GM21825 (cell line): ENCODE measurements at regions not wholly inside any gene's neighbourhood (a gene's known extent, or its start where the extent isn't known, plus 50 kb on each side); places are given as distances from the start of the nearest gene placed in this dataset.
"Not testable (repeated sequence)": the region's sequence is repeated elsewhere in the genome, so short reads cannot be mapped to it uniquely, and the experiment has no call there.

Experiments used
- ATAC-seq: cut with Tn5 transposase; IDR thresholded peaks from one replicate; pipeline ENCODE4 v1.9.1; 2021; ENCODE audit warnings: mild to moderate bottlenecking, moderate library complexity; ENCODE audit not compliant: unreplicated experiment

DNA sequence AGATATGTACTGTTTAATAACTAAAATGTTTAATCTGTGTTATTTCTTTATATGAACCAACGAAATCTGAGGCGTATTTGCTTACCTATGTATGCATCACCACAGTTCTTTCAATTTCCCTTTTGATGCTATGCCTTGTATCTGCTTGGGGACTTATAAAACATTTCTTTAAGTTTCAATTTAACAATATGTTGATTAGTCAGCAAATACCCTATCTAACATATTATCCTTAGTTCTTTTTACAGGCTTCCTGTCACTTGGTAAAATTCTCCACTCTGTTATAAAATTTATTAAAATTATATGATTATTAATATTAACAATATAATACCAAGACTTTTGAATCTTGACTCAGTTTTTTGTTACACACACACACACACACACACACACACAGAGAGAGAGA is 174.3 kb downstream of the CPS1 start:
- ATAC-seq, result no peak

GRCh38 chr2:210746826-210747225 is 190.4 kb downstream of the CPS1 start:
- not testable (repeated sequence) for ATAC-seq

- ATAC-seq, result no peak
Measured at GRCh38 chr2:210752532-210752931, 196.1 kb downstream of the CPS1 start.

DNA sequence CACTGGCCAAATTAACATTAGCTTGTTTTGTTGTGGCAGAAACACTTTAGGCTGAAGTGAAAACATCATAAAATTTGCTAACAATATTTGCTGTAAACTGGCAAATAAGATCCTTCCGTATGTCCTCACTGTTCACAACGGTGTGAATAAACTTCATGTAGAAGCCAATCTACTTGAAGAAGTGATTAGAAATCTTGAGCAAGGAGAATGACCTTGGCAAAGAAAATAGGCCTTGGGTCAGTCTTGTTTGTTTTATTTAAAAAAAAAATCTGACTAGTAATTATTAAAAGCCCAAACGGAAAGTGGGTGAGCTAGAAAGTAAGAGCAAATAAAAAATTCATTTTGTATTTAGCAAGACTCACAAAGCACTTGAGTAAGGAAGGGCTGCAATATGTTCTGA is 197.0 kb downstream of the CPS1 start:
- ATAC-seq, result no peak

- ATAC-seq, result no peak
Measured at GRCh38 chr2:210756855-210757254, 200.5 kb downstream of the CPS1 start.

DNA sequence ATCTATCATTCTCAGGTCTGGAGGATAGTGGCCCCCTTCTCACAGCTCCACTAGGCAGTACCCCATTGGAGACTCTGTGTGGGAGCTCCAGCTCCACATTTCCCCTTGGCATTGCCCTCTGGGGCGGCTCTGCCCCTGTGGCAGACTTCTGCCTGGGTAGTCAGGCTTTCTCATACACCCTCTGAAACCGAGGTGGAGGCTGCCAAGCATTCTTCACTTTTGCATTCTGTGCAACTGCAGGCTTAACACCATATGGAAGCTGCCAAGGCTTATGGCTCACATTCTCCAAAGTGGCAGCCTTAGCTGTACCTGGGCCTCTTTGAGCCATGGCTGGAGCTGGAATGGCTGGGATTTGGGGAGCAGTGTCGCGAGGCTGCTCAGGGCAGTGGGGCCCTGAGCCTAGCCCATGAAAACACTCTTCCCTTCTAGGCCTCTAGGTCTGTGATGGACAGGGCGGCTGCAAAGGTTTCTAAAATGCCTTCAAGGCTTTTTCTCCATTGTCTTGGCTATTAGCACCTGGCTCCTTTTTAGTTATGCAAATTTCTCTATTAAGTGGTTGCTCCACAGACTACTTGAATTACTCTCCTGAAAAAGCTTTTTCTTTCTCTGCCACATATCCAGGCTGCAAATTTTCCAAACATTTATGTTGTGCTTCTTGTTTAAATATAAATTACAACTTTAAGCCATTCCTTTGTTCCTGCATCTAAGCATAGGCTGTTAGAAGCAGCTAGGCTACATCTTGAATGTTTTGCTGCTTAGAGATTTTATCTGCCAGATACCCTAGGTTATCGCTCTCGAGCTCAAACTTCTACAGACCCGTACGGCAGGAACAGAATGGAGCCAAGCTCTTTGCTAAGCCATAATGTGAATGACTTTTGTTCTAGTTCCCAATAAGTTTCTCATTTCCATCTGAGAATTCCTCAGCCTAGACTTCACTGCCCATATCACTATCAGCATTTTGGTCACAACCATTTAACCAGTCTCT is 206.5 kb downstream of the CPS1 start:
- no peak for ATAC-seq

DNA sequence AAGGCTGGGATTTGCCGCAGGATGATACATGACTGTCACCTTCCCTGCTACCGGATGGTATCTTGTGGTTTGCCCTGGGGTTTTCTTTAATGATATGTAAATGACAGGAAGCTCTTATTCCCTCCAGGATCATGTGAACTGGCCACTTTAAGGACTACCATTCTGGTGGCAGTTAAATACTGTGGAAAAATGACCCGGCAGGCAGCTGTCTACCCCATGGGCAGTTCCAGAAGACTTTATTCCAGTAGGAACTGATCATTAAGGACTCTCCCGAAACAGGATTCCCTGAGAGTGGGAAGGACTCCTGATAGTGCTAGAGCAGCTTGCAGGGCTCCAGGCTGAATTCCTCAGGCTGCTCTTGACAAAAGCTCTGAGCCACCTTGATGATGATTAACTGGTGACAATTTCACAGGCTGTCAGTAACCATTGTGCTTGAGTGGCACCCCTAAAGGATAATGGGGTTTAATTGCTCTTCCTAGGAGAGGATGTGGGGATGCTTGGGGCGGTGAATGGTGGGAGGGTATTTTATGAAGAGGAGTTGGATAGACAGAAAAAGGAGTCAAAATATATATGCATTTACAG is 212.0 kb downstream of the CPS1 start:
- no peak for ATAC-seq

DNA sequence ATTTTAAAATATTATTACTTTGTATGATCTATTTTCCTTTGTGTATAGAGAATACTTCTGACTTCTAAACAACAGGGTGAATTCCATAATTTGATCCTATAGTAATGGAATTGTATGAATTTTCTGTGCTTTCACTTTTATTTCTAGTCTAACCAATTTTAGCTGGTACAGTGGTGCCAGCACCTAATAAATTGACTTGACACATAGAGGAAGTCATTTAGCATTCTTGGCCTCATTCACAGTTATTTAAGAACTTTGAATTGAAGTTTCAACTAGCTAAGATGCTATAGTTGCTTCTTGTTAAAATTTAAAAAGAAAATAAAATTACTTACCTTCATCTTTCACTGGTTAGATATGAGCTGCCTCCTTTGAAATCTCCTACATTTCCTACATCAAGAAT is 220.4 kb downstream of the CPS1 start:
- no peak for ATAC-seq

- ATAC-seq, result no peak
Measured at GRCh38 chr2:210782222-210782621, 225.8 kb downstream of the CPS1 start.

GRCh38 chr2:210787831-210788230 is 231.4 kb downstream of the CPS1 start:
- ATAC-seq, result not testable (repeated sequence)

DNA sequence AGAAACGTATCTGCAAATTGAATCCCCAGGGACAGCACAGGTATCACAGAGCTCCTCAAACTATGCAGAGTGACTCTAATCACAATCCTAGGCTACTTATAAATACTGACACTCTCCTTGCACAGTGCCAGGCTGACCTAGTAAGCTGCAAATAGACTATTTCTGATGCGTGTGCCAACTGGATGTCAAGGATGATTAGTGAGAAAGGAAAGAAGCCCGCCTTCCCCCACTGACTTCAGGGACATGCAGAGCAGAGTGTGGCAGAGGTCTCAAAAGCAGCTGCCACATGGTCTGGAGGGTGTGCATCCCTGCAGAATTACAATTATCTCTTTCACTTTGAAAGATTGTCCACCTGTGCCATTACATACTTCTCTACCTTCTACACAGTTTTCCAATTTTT is 235.6 kb downstream of the CPS1 start:
- no peak for ATAC-seq

DNA sequence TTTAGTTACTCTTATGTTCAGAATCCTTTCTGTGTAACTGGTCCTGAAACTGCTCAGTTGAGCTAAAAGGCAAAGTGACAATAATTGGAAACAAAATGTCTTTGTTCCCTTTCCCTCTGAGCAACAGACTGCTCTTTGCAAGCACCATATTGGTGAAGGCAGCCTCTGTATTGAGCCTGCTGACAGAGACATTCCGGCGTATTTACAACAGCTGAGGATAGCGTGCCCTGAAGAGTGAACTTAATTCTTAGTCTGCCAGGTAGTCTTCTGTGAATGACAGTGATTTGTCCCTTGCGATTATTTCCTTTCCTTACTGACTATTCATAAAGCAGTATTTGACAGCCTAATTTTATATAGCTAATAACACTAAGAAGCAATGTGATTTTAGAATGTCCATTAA is 239.1 kb downstream of the CPS1 start:
- ATAC-seq, result no peak

DNA sequence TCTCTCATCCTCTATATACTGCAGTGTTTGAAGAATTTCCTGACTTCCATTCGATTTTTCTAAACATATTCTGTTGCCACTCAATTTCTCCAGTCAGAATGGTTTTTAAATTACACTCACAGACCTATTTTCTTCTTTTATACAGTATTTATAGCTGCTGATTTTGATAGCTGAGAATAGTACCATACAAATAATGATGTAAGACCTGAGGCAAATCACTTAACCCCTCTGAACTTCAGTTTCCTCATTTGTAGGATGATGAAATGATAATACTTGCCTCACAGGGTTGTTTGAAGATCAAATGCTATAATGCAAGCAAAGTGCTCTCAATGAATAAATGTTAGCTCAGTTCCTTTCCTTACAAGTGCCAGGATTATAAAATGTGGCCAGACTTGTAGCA is 241.8 kb downstream of the CPS1 start:
- no peak for ATAC-seq

- ATAC-seq, result no peak
Measured at GRCh38 chr2:210814251-210815025, 258.0 kb downstream of the CPS1 start.

GRCh38 chr2:210816769-210817168 is 260.4 kb downstream of the CPS1 start:
- no peak for ATAC-seq

GRCh38 chr2:210818473-210818872 is 262.1 kb downstream of the CPS1 start:
- no peak for ATAC-seq

DNA sequence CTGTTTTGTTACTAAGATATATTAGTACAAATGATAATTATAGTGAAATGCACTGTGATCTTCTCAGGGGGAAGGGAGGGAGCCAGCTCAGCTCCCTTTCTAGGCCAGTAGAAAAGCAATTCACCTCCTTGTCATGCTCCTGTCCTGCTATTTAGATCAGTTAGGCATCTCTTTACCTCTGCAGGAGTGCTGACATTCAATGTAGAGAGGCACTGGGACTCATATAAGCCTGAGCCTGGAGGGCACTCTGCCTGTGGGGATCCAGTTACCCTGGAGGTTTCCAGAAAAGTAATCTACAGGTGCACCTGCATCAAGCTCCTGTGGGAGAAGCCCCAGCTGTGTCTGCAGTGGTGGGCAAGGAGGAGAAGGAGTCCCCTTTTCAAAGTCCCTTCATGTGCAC is 277.0 kb downstream of the CPS1 start:
- ATAC-seq, result no peak

DNA sequence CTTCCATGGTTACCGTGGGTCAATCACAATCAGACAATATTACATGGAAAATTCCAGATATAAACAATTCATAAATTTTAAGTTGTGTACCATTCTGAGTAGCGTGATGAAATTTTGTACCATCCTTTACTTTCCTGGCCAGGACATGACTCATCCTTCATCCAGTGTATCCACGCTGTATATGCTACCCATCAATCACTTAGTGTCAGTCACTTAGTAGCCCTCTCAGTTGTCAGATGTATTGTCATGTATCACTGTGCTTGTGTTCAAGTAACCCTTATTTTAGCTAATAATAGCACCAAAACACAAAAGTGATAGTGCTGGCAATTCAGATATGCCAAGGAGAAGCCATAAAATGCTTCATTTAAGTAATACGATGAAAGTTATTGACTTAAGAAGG is 282.6 kb downstream of the CPS1 start:
- no peak for ATAC-seq

DNA sequence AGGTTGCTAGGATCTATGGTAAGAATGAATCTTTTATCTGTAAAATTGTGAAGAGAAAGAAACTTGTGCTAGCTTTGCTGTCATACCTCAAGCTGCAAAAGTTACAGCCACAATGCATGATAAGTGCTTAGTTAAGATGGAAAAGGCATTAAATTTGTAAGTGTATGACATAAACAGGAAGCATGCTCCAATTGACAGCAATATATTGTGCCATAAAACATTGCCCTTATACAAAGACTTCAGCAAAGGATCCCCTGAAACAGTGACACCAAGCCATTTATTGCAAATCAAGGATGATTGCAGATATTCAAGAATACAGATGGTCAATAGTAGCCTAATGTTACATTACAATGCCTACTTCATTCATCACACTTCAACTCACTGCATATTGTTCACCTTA is 283.1 kb downstream of the CPS1 start:
- ATAC-seq, result no peak

- no peak for ATAC-seq
Measured at GRCh38 chr2:210842896-210843295, 286.5 kb downstream of the CPS1 start.

GRCh38 chr2:210844016-210844415 is 287.6 kb downstream of the CPS1 start:
- no peak for ATAC-seq

DNA sequence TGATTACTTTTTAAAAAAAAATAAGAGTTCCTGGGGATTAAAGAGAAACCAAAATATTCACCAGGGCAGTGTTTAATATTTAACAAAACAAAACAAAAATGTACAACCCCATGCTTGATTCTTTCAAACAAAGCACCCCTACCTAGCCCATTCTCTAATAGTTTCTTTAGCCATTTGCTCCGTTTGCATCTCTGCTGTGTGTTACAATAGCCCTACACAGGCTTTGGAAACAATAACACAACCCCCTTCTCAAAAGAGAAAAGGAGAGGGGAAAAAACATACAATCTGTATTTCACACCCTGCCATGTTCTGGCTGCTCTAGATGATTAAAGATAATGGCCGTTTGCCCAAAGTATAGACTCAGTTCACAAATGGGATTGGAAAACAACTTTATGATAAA is 302.9 kb downstream of the CPS1 start:
- no peak for ATAC-seq
